ENCODE measurements at regions not wholly inside any gene's neighbourhood (a gene's known extent, or its start where the extent isn't known, plus 50 kb on each side); places are given as distances from the start of the nearest gene placed in this dataset.

DNA sequence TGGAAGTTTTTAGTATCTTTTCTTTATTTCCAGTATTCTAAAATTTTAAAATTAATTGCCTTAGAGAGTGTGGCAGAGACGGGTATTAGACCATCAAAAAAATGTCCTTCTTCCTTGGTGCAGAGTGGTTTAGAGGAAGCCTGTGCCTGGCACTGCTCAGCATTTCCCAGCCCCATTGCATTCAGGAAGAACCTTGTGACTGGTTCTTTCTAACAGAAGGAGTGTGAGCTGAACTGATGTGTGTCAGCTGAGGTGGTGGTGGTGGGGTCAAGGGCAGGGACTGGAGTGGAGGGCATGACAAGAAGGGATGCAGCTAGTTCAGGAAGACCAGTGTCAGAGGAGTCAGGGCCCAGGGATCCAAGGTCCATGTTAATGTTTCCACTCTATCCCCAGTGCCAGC, 58.7 kb upstream of the FDX1 start:
- H3K27me3 ChIP-seq (ENCODE audit: control insufficient read depth, insufficient read depth, low read length) = no peaks in the 10 kb centered on the region
- H3K36me3 ChIP-seq (ENCODE audit: control insufficient read depth, insufficient read depth, low read length) = no peaks in the 10 kb centered on the region
- H3K4me3 ChIP-seq (ENCODE audit: low read depth, low read length) = no peak overlapping the region
- H3K9ac ChIP-seq (ENCODE audit: low read length) = no peak overlapping the region
- peaks cover 8% of the 10 kb centered on the region; the same call in 1 of the 2 replicates for H3K4me1 ChIP-seq (ENCODE audit: control insufficient read depth, insufficient read depth, low read length)
- no peak overlapping the region for H3K27ac ChIP-seq (ENCODE audit: low read depth, low read length)
- H3K9me3 ChIP-seq (ENCODE audit: control insufficient read depth, insufficient read depth, low read depth, low read length) = peaks cover 5% of the 10 kb centered on the region

DNA sequence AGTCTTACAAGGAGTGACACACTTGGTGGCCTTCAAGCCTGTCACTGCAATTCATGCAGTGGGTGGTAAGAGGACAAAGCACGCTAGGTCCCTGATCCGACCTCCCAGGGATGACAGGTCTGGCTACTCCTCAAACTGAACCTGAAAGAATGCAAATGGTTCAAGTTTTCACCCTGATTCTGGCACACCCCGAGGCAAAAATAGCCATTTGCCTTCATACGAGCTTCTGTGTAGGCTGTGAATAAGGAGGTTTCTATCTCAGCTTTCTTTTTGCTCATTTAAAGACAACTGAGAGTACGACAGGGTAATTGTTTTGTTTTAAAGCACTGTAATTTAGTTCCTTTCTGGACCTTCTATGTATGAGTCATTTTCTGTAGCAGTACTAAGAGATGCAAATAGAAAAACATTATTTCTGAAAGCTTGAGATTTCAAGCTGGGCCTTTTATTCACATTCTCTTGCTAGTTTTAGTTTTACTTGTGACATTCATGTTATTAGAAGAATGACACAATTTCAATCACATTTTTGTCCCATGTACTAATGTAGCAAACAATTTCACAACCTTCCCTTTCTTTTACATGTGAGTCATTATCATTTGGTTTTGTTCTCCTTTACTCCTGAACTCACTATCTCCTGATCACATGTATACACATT, 56.6 kb upstream of the FDX1 start:
- H3K4me1 ChIP-seq (ENCODE audit: control insufficient read depth, insufficient read depth, low read length) = peaks cover 14% of the 10 kb centered on the region; the same call in 1 of the 2 replicates

DNA sequence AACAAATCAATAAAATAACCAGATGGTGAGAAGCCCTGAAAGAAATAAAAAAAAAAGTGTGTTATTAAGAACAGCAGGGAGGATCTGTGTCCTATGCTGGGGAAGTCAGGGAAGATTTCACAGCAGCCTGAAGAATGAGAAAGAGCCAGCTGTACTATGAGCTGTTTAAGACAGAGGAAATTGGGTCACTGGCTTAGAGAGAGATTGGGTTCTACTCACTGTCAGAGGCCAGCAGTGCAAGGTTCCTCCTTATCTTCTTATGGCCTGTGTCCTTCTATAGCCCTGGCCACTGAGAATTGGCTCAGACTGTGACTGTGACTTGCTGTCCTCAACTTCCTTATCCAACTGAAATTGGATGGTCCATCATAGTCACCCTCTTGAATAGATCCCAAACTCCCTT, 54.8 kb upstream of the FDX1 start:
- no peaks in the 10 kb centered on the region for H3K27me3 ChIP-seq (ENCODE audit: control insufficient read depth, insufficient read depth, low read length)
- no peak overlapping the region for H3K4me3 ChIP-seq (ENCODE audit: low read depth, low read length)
- H3K9me3 ChIP-seq (ENCODE audit: control insufficient read depth, insufficient read depth, low read depth, low read length) = no peaks in the 10 kb centered on the region
- H3K4me1 ChIP-seq (ENCODE audit: control insufficient read depth, insufficient read depth, low read length) = peaks cover 14% of the 10 kb centered on the region; the same call in 1 of the 2 replicates
- no peaks in the 10 kb centered on the region for H3K36me3 ChIP-seq (ENCODE audit: control insufficient read depth, insufficient read depth, low read length)
- H3K9ac ChIP-seq (ENCODE audit: low read length) = no peak overlapping the region
- no peak overlapping the region for H3K27ac ChIP-seq (ENCODE audit: low read depth, low read length)

More for the DNA sequence above, 56.6 kb upstream of the FDX1 start:
- Histone ChIP-seq H3K27me3 (ENCODE audit: control insufficient read depth, insufficient read depth, low read length) (no peaks in the 10 kb centered on the region), H3K9ac (ENCODE audit: low read length) (no peak overlapping the region), H3K9me3 (ENCODE audit: control insufficient read depth, insufficient read depth, low read depth, low read length) (peaks cover 2% of the 10 kb centered on the region), H3K36me3 (ENCODE audit: control insufficient read depth, insufficient read depth, low read length) (no peaks in the 10 kb centered on the region), H3K27ac (ENCODE audit: low read depth, low read length) (no peak overlapping the region), H3K4me3 (ENCODE audit: low read depth, low read length) (no peak overlapping the region)

DNA sequence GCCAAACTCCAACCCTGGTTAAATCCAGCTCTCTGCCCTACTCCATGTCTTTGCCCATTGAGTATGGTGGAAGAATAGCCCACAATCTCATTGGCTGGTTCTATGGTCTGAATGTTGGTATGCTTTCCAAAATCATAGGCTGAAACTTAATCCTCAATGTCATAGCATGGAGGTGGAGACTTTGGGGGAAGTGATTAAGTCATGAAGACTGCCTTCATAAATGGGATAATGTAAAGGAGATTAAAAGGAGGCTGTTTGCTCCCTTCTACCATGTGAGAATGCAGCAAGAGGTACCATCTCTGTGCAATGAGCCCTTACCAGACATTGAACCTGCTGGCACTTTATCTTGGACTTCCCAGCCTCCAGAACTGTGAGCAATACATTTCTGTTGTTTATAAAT, 54.4 kb upstream of the FDX1 start:
- no peaks in the 10 kb centered on the region for H3K36me3 ChIP-seq (ENCODE audit: control insufficient read depth, insufficient read depth, low read length)
- H3K27me3 ChIP-seq (ENCODE audit: control insufficient read depth, insufficient read depth, low read length) = no peaks in the 10 kb centered on the region
- H3K4me3 ChIP-seq (ENCODE audit: low read depth, low read length) = no peak overlapping the region
- H3K4me1 ChIP-seq (ENCODE audit: control insufficient read depth, insufficient read depth, low read length) = peaks cover 14% of the 10 kb centered on the region; the same call in 1 of the 2 replicates
- no peak overlapping the region for H3K27ac ChIP-seq (ENCODE audit: low read depth, low read length)
- H3K9me3 ChIP-seq (ENCODE audit: control insufficient read depth, insufficient read depth, low read depth, low read length) = no peaks in the 10 kb centered on the region
- no peak overlapping the region for H3K9ac ChIP-seq (ENCODE audit: low read length)

DNA sequence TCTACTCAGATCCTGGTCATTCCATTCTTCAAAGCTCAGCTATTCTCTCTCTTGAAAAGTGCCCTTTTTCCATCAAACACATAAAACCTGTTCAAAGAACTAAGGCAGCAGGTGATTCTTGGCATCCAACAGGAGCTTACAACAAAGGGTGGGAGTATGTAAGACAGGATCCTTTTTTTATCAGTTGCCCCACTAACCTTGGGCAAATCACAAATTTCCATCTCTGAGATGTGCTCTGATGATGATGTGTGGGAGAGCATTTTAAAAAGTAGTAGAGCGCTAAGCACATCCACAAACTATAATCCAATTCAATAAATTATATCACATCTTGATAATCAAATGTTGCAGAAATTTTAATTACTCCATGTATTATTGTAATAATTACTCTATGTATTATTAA, 53.7 kb upstream of the FDX1 start:
- Histone ChIP-seq H3K27me3 (ENCODE audit: control insufficient read depth, insufficient read depth, low read length) (no peaks in the 10 kb centered on the region), H3K4me1 (ENCODE audit: control insufficient read depth, insufficient read depth, low read length) (peaks cover 14% of the 10 kb centered on the region; the same call in 1 of the 2 replicates), H3K27ac (ENCODE audit: low read depth, low read length) (no peak overlapping the region), H3K36me3 (ENCODE audit: control insufficient read depth, insufficient read depth, low read length) (no peaks in the 10 kb centered on the region), H3K9me3 (ENCODE audit: control insufficient read depth, insufficient read depth, low read depth, low read length) (no peaks in the 10 kb centered on the region), H3K9ac (ENCODE audit: low read length) (no peak overlapping the region), H3K4me3 (ENCODE audit: low read depth, low read length) (no peak overlapping the region)

DNA sequence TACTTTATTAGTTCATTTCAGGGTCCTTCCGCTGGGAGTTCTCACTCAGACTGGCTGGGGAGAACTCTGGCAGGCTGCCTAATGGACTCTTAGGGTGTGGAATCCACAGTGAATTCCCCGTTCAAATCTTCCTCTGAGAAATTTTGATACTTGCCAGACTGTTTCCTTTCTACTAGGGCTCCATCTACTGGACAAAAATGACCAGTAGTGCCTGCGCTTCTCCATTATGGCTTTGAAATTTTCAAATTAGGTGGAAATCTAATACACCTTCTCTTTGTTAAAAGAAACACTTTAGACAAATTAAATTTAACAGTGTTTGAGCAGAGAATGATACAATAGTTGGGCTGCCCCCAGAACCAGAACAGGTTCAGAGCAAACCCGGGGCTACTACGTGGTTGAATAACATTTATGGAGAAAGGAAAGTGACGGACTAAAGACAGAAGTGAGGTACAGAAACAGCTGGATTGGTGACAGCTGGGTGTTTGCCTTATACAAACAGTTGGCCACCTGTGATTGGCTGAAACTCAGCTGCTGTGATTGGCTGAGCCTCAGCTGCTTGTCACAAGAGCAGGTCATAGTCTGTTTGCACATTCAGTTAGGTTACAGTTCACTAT, 52.9 kb upstream of the FDX1 start:
- H3K4me3 ChIP-seq (ENCODE audit: low read depth, low read length) = no peak overlapping the region
- H3K27me3 ChIP-seq (ENCODE audit: control insufficient read depth, insufficient read depth, low read length) = no peaks in the 10 kb centered on the region
- H3K9me3 ChIP-seq (ENCODE audit: control insufficient read depth, insufficient read depth, low read depth, low read length) = no peaks in the 10 kb centered on the region
- no peak overlapping the region for H3K27ac ChIP-seq (ENCODE audit: low read depth, low read length)
- H3K9ac ChIP-seq (ENCODE audit: low read length) = no peak overlapping the region
- no peaks in the 10 kb centered on the region for H3K36me3 ChIP-seq (ENCODE audit: control insufficient read depth, insufficient read depth, low read length)
- peaks cover 14% of the 10 kb centered on the region; the same call in 1 of the 2 replicates for H3K4me1 ChIP-seq (ENCODE audit: control insufficient read depth, insufficient read depth, low read length)

DNA sequence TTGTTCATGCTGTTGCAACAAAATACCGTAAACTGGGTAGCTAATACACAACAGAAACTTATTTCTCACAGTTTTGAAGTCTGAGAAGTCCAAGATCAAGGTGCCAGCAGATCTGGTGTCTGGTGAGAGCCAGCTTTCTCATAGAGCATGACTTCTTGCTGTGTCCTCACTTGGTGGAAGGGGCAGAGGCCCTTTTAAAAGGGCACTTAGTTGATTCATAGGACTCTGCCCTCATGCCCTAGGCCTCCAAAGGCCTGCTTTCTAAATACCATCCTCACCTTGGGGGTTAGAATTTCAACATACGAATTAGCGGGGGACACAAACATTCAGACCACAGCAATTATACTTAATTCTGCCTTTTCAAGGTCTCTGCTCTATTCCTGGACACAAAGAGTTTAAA, 52.3 kb upstream of the FDX1 start:
- Histone ChIP-seq H3K4me1 (ENCODE audit: control insufficient read depth, insufficient read depth, low read length) (peaks cover 14% of the 10 kb centered on the region; the same call in 1 of the 2 replicates), H3K9ac (ENCODE audit: low read length) (no peak overlapping the region)

DNA sequence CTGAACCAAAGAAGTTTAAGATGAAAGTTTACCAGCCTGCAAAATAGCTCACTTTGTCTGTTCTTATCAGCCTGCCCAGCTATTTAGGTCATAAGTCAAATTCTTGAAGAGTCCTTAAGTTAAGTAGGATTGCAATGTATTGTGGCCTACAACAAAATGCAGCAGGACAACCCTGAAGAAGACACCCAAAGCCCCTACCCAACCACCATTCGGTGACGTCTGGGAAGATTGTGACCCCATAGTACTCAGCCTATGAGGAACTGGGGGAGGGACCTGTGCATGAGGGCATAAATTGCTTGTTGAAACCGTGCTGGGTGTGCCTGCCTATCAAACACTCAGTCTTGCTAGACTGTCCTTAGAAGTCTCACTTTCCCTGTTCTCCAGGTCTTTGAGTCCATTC, 50.5 kb upstream of the FDX1 start:
- H3K9me3 ChIP-seq (ENCODE audit: control insufficient read depth, insufficient read depth, low read depth, low read length) = no peaks in the 10 kb centered on the region
- no peak overlapping the region for H3K4me3 ChIP-seq (ENCODE audit: low read depth, low read length)
- no peaks in the 10 kb centered on the region for H3K27me3 ChIP-seq (ENCODE audit: control insufficient read depth, insufficient read depth, low read length)
- H3K36me3 ChIP-seq (ENCODE audit: control insufficient read depth, insufficient read depth, low read length) = no peaks in the 10 kb centered on the region
- H3K4me1 ChIP-seq (ENCODE audit: control insufficient read depth, insufficient read depth, low read length) = peaks cover 7% of the 10 kb centered on the region; the same call in 1 of the 2 replicates
- H3K27ac ChIP-seq (ENCODE audit: low read depth, low read length) = no peak overlapping the region
- no peak overlapping the region for H3K9ac ChIP-seq (ENCODE audit: low read length)

More for the DNA sequence above, 52.3 kb upstream of the FDX1 start:
- Histone ChIP-seq H3K27me3 (ENCODE audit: control insufficient read depth, insufficient read depth, low read length) (no peaks in the 10 kb centered on the region), H3K9me3 (ENCODE audit: control insufficient read depth, insufficient read depth, low read depth, low read length) (no peaks in the 10 kb centered on the region), H3K27ac (ENCODE audit: low read depth, low read length) (no peak overlapping the region), H3K4me3 (ENCODE audit: low read depth, low read length) (no peak overlapping the region), H3K36me3 (ENCODE audit: control insufficient read depth, insufficient read depth, low read length) (no peaks in the 10 kb centered on the region)

DNA sequence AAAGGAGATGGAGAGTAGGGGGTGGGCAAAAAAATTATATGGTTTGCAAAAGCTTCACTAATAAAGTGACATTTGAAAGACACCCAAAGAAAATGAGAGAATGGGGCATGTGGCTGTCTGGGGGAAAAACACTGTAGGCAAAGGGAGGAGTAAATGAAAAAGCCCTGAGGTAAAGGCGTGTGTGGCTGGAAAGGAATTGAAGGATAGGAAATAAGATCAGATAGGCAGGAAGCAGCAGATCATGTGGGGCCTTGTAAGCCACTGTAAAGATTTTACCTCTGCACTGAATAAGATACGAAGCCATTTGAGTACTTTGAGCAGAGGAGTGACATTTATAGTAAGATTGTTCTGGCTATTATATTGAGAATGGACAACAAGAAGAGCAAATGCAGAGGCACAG, 49.8 kb upstream of the FDX1 start:
- Histone ChIP-seq H3K4me3 (ENCODE audit: low read depth, low read length) (no peak overlapping the region), H3K4me1 (ENCODE audit: control insufficient read depth, insufficient read depth, low read length) (peaks cover 7% of the 10 kb centered on the region; the same call in 1 of the 2 replicates), H3K27ac (ENCODE audit: low read depth, low read length) (no peak overlapping the region), H3K36me3 (ENCODE audit: control insufficient read depth, insufficient read depth, low read length) (no peaks in the 10 kb centered on the region), H3K27me3 (ENCODE audit: control insufficient read depth, insufficient read depth, low read length) (no peaks in the 10 kb centered on the region), H3K9ac (ENCODE audit: low read length) (no peak overlapping the region), H3K9me3 (ENCODE audit: control insufficient read depth, insufficient read depth, low read depth, low read length) (no peaks in the 10 kb centered on the region)
